Choroid plexus epithelial cell (primary cell): ENCODE measurements at regions not wholly inside any gene's neighbourhood (a gene's known extent, or its start where the extent isn't known, plus 50 kb on each side); places are given as distances from the start of the nearest gene placed in this dataset.

Experiments used
- DNase-seq: peaks from one replicate; pipeline ENCODE4 v3.0.0-alpha.2; 2010; ENCODE audit warnings: low read depth
- H3K4me3 ChIP-seq: 2 replicates; pipeline ENCODE4 v1.5.1; 2011; ENCODE audit warnings: low read depth, mild to moderate bottlenecking, control low read depth, low read length, moderate library complexity
- CTCF ChIP-seq: conservative IDR thresholded peaks from 2 replicates; pipeline ENCODE4 v1.5.1; 2011; ENCODE audit warnings: low read depth, mild to moderate bottlenecking, control low read depth, inconsistent platforms, low read length, moderate library complexity

GRCh38 chr12:115849262-115849943, 428.1 kb downstream of the MED13L start:
- TF ChIP-seq CTCF, result no peak
- no peak overlapping the region for H3K4me3 ChIP-seq
- DNase-seq, result no peak

- TF ChIP-seq CTCF, result no peak
- no peak for DNase-seq
- no peak overlapping the region for H3K4me3 ChIP-seq
These were observed 430.1 kb downstream of the MED13L start for GRCh38 chr12:115847398-115847797.

GRCh38 chr12:115846516-115846915, 431.0 kb downstream of the MED13L start:
- TF ChIP-seq CTCF, result no peak
- no peak for DNase-seq
- no peak overlapping the region for H3K4me3 ChIP-seq

GRCh38 chr12:115840159-115840558, 437.3 kb downstream of the MED13L start:
- no peak for TF ChIP-seq CTCF
- no peak for DNase-seq
- no peak overlapping the region for H3K4me3 ChIP-seq

- TF ChIP-seq CTCF, result no peak
- DNase-seq, result no peak
- H3K4me3 ChIP-seq, result no peak overlapping the region
These were observed 438.5 kb downstream of the MED13L start for GRCh38 chr12:115838952-115839351.

- TF ChIP-seq CTCF, result no peak
- H3K4me3 ChIP-seq, result no peak overlapping the region
- no peak for DNase-seq
These were observed 440.3 kb downstream of the MED13L start for GRCh38 chr12:115837220-115837619.

GRCh38 chr12:115835445-115835844, 442.0 kb downstream of the MED13L start:
- no peak for TF ChIP-seq CTCF
- H3K4me3 ChIP-seq, result no peak overlapping the region
- DNase-seq, result no peak
